Panc1 (cell line): ENCODE measurements at regions not wholly inside any gene's neighbourhood (a gene's known extent, or its start where the extent isn't known, plus 50 kb on each side); places are given as distances from the start of the nearest gene placed in this dataset.

ENCODE experiments used
- CTCF ChIP-seq: fragments of 450-650 bp; IDR thresholded peaks from 2 replicates; pipeline ENCODE4 v1.5.1; 2017; ENCODE audit warnings: mild to moderate bottlenecking
- POLR2AphosphoS5 ChIP-seq: IDR thresholded peaks from 2 replicates; pipeline ENCODE4 v1.6.1; 2012; ENCODE audit warnings: mild to moderate bottlenecking, low read depth, low read length, moderate library complexity
- SIN3A ChIP-seq: IDR thresholded peaks from 2 replicates; pipeline ENCODE4 v1.6.1; 2012; ENCODE audit warnings: low read depth, mild to moderate bottlenecking, low read length, moderate library complexity, borderline replicate concordance; ENCODE audit not compliant: insufficient read depth
- TCF7L2 ChIP-seq: IDR thresholded peaks from 2 replicates; pipeline ENCODE4 v1.6.1; 2011; ENCODE audit warnings: mild to moderate bottlenecking, low read depth, low read length, inconsistent platforms

GRCh38 chr2:51718881-51719280, 686.9 kb upstream of the NRXN1 start:
- no peak for TF ChIP-seq SIN3A
- no peak for TF ChIP-seq CTCF
- no peak for TF ChIP-seq TCF7L2
- TF ChIP-seq POLR2AphosphoS5, result no peak
